Hematopoietic multipotent progenitor cell treated with erythropoietin and hydrocortisone succinate and interleukin-3 and kit ligand, for 8 days (in vitro differentiated cells): ENCODE measurements at regions not wholly inside any gene's neighbourhood (a gene's known extent, or its start where the extent isn't known, plus 50 kb on each side); places are given as distances from the start of the nearest gene placed in this dataset.
"Not testable (repeated sequence)": the region's sequence is repeated elsewhere in the genome, so short reads cannot be mapped to it uniquely, and the experiment has no call there.

Source experiments
- DNase-seq: peaks from one replicate; pipeline ENCODE4 v3.0.0-alpha.2; 2015

- DNase-seq = no peak
Observed at GRCh38 chr1:217079584-217079983, 356.4 kb upstream of the ESRRG start.

GRCh38 chr1:217078959-217079358, 355.7 kb upstream of the ESRRG start:
- no peak for DNase-seq

- no peak for DNase-seq
Observed at GRCh38 chr1:217078078-217078690, 355.0 kb upstream of the ESRRG start.

- DNase-seq = no peak
Observed at GRCh38 chr1:217077426-217077825, 354.2 kb upstream of the ESRRG start.

- DNase-seq = no peak
Observed at GRCh38 chr1:217076902-217077301, 353.7 kb upstream of the ESRRG start.

GRCh38 chr1:217072926-217073325, 349.7 kb upstream of the ESRRG start:
- DNase-seq = no peak

GRCh38 chr1:217067642-217068041, 344.4 kb upstream of the ESRRG start:
- no peak for DNase-seq

- DNase-seq = no peak
Observed at GRCh38 chr1:217066794-217067193, 343.6 kb upstream of the ESRRG start.

- no peak for DNase-seq
Observed at GRCh38 chr1:217063172-217063908, 340.1 kb upstream of the ESRRG start.

GRCh38 chr1:217062586-217062985, 339.4 kb upstream of the ESRRG start:
- no peak for DNase-seq

GRCh38 chr1:217059401-217059800, 336.2 kb upstream of the ESRRG start:
- DNase-seq = no peak

- no peak for DNase-seq
Observed at GRCh38 chr1:217053676-217054075, 330.4 kb upstream of the ESRRG start.

GRCh38 chr1:217052626-217053025, 329.4 kb upstream of the ESRRG start:
- DNase-seq = no peak

GRCh38 chr1:217052196-217052595, 329.0 kb upstream of the ESRRG start:
- DNase-seq = no peak

GRCh38 chr1:217049721-217050120, 326.5 kb upstream of the ESRRG start:
- DNase-seq = no peak

- DNase-seq = no peak
Observed at GRCh38 chr1:217049081-217049480, 325.9 kb upstream of the ESRRG start.

- DNase-seq = peak; percentile 5
Observed at GRCh38 chr1:217048104-217048707, 325.0 kb upstream of the ESRRG start.

GRCh38 chr1:217040711-217041455, 317.7 kb upstream of the ESRRG start:
- DNase-seq = no peak

- DNase-seq = no peak
Observed at GRCh38 chr1:217039926-217040325, 316.7 kb upstream of the ESRRG start.

GRCh38 chr1:217039139-217039538, 315.9 kb upstream of the ESRRG start:
- not testable (repeated sequence) for DNase-seq

- no peak for DNase-seq
Observed at GRCh38 chr1:217036757-217037156, 313.5 kb upstream of the ESRRG start.

GRCh38 chr1:217032715-217033367, 309.6 kb upstream of the ESRRG start:
- DNase-seq = no peak
